ENCODE measurements at regions not wholly inside any gene's neighbourhood (a gene's known extent, or its start where the extent isn't known, plus 50 kb on each side); places are given as distances from the start of the nearest gene placed in this dataset.
"Not testable (repeated sequence)": the region's sequence is repeated elsewhere in the genome, so short reads cannot be mapped to it uniquely, and the experiment has no call there.

GRCh38 chr9:82052081-82052480 is 63.5 kb downstream of the SPATA31D1 start:
- DNase-seq: no peak

GRCh38 chr9:82054264-82055015 is 65.9 kb downstream of the SPATA31D1 start:
- DNase-seq: no peak

GRCh38 chr9:82057805-82058204 is 69.2 kb downstream of the SPATA31D1 start:
- DNase-seq: no peak

- not testable (repeated sequence) for DNase-seq
Observed at GRCh38 chr9:82061801-82062200, 73.2 kb downstream of the SPATA31D1 start.

GRCh38 chr9:82062245-82062644 is 73.7 kb downstream of the SPATA31D1 start:
- DNase-seq: no peak

GRCh38 chr9:82073551-82074543 is 85.3 kb downstream of the SPATA31D1 start:
- DNase-seq: no peak

GRCh38 chr9:82080265-82080664 is 91.7 kb downstream of the SPATA31D1 start:
- DNase-seq: no peak

GRCh38 chr9:82081496-82081895 is 92.9 kb downstream of the SPATA31D1 start:
- DNase-seq: no peak

- DNase-seq: no peak
Observed at GRCh38 chr9:82082563-82082962, 94.0 kb downstream of the SPATA31D1 start.

GRCh38 chr9:82088591-82088990 is 100.0 kb downstream of the SPATA31D1 start:
- DNase-seq: no peak

GRCh38 chr9:82090046-82090445 is 101.5 kb downstream of the SPATA31D1 start:
- DNase-seq: no peak

- DNase-seq: no peak
Observed at GRCh38 chr9:82091100-82091499, 102.5 kb downstream of the SPATA31D1 start.

GRCh38 chr9:82091610-82092009 is 103.0 kb downstream of the SPATA31D1 start:
- DNase-seq: no peak

GRCh38 chr9:82101475-82101874 is 112.9 kb downstream of the SPATA31D1 start:
- DNase-seq: no peak

GRCh38 chr9:82104252-82104651 is 115.7 kb downstream of the SPATA31D1 start:
- no peak for DNase-seq

GRCh38 chr9:82105729-82106128 is 117.2 kb downstream of the SPATA31D1 start:
- DNase-seq: no peak

- no peak for DNase-seq
Observed at GRCh38 chr9:82106536-82106935, 118.0 kb downstream of the SPATA31D1 start.

GRCh38 chr9:82108474-82108873 is 119.9 kb downstream of the SPATA31D1 start:
- no peak for DNase-seq

- DNase-seq: no peak
Observed at GRCh38 chr9:82108941-82109340, 120.4 kb downstream of the SPATA31D1 start.

GRCh38 chr9:82109626-82110025 is 121.1 kb downstream of the SPATA31D1 start:
- DNase-seq: peak; percentile 34

GRCh38 chr9:82110881-82111280 is 122.3 kb downstream of the SPATA31D1 start:
- DNase-seq: no peak

- DNase-seq: no peak
Observed at GRCh38 chr9:82115331-82115730, 126.8 kb downstream of the SPATA31D1 start.

GRCh38 chr9:82115900-82116299 is 127.3 kb downstream of the SPATA31D1 start:
- no peak for DNase-seq

- no peak for DNase-seq
Observed at GRCh38 chr9:82116556-82116955, 128.0 kb downstream of the SPATA31D1 start.
